ENCODE measurements at regions not wholly inside any gene's neighbourhood (a gene's known extent, or its start where the extent isn't known, plus 50 kb on each side); places are given as distances from the start of the nearest gene placed in this dataset.

DNA sequence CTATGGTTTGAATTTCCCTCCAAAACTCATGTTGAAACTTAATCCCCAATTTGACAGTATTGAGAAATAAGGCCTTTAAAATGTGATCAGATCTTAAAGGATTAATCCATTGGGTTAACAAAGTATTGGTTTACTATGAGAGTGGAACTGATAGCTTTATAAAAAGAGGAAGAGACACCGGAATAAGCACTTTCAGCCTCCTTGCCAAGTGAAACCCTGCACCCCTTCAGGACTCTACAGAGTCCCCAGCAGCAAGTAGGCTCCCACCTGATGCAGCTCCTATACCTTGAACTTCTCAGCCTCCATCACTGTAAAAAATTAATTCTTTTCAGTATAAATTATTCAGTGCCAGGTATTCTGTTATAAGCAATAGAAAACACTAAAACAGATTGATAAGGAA lies 348.3 kb downstream of the CGGBP1 start:
- no peak overlapping the region for H2BK120ac ChIP-seq (ENCODE audit: low read depth, low read length, poor library complexity, severe bottlenecking)
- H3K4me1 ChIP-seq (ENCODE audit: insufficient read depth, low read length): no peaks in the 10 kb centered on the region
- no peak overlapping the region for H2BK15ac ChIP-seq (ENCODE audit: low read depth, low read length)
- no peak overlapping the region for H3K9ac ChIP-seq (ENCODE audit: extremely low read depth, insufficient read length, low read length)
- H3K23ac ChIP-seq (ENCODE audit: insufficient read length, low read depth, low read length): no peak overlapping the region
- no peak overlapping the region for H3K14ac ChIP-seq (ENCODE audit: insufficient read depth, low read length)
- H2BK20ac ChIP-seq (ENCODE audit: low read depth, low read length, poor library complexity, severe bottlenecking): no peak overlapping the region
- no peaks in the 10 kb centered on the region for H3K9me3 ChIP-seq (ENCODE audit: control insufficient read depth, low read depth, low read length)
- H4K8ac ChIP-seq (replicated peaks; ENCODE audit: insufficient read length, low read depth, low read length): no peak overlapping the region
- peaks cover 18 to 21% of the 10 kb centered on the region in 2 experiments for H3K9me3 Mint-ChIP-seq
- H3K4me3 Mint-ChIP-seq: no peak overlapping the region
- H2BK5ac ChIP-seq (ENCODE audit: insufficient read length, low read length): no peak overlapping the region
- peaks cover 4 to 15% (median 12%) of the 10 kb centered on the region in 3 experiments for H3K36me3 Mint-ChIP-seq (ENCODE audit: insufficient read depth in 1 of 3, low read depth in 3 of 3)
- H3T11ph ChIP-seq (ENCODE audit: low read length): no peak overlapping the region
- H3K56ac ChIP-seq (ENCODE audit: insufficient read length, low read depth, low read length): no peak overlapping the region
- no peak overlapping the region for H3K4me2 ChIP-seq (ENCODE audit: insufficient read depth, insufficient read length, low read length)
- no peaks in the 10 kb centered on the region for H3K23me2 ChIP-seq (ENCODE audit: insufficient read length, low read depth, low read length, poor library complexity, severe bottlenecking)
- H2BK12ac ChIP-seq (ENCODE audit: insufficient read length, low read depth, low read length): no peak overlapping the region
- TF ChIP-seq, protein P1, sequence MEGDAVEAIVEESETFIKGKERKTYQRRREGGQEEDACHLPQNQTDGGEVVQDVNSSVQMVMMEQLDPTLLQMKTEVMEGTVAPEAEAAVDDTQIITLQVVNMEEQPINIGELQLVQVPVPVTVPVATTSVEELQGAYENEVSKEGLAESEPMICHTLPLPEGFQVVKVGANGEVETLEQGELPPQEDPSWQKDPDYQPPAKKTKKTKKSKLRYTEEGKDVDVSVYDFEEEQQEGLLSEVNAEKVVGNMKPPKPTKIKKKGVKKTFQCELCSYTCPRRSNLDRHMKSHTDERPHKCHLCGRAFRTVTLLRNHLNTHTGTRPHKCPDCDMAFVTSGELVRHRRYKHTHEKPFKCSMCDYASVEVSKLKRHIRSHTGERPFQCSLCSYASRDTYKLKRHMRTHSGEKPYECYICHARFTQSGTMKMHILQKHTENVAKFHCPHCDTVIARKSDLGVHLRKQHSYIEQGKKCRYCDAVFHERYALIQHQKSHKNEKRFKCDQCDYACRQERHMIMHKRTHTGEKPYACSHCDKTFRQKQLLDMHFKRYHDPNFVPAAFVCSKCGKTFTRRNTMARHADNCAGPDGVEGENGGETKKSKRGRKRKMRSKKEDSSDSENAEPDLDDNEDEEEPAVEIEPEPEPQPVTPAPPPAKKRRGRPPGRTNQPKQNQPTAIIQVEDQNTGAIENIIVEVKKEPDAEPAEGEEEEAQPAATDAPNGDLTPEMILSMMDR (conservative IDR thresholded peaks at IDR 0.05): no peak
- H3K79me1 ChIP-seq (ENCODE audit: insufficient read depth, low read depth, low read length, poor library complexity, severe bottlenecking): no peaks in the 10 kb centered on the region
- H3K27me3 Mint-ChIP-seq (ENCODE audit: low read depth): peaks cover 1% of the 10 kb centered on the region; the same call in 1 of the 2 replicates
- H4K20me1 ChIP-seq (ENCODE audit: control insufficient read depth, insufficient read depth, insufficient read length): no peaks in the 10 kb centered on the region
- no peak overlapping the region for H4K91ac ChIP-seq (ENCODE audit: insufficient read length, low read depth, low read length)
- no peak overlapping the region for H3K18ac ChIP-seq (ENCODE audit: insufficient read length, low read depth, low read length)
- no peaks in the 10 kb centered on the region for H3K27me3 ChIP-seq (ENCODE audit: insufficient read depth, low read length)
- H3K4me1 Mint-ChIP-seq: no peaks in the 10 kb centered on the region
- no peak overlapping the region for H3K27ac ChIP-seq (ENCODE audit: insufficient read length, low read depth, low read length)
- no peak overlapping the region for H3K27ac Mint-ChIP-seq
- no peak overlapping the region for H2AK5ac ChIP-seq (ENCODE audit: insufficient read length, low read length)
- WGBS (ENCODE audit: extremely low coverage, insufficient read length, low lambda C conversion rate): no CpG with 5 or more reads among the region's 1 CpG
- no peak overlapping the region for H4K5ac ChIP-seq (ENCODE audit: insufficient read length, low read depth, low read length)
- H2AFZ ChIP-seq (ENCODE audit: low read length): no peak overlapping the region
- H3K4ac ChIP-seq (ENCODE audit: low read depth, low read length): no peak overlapping the region
- no peak for DNase-seq
- no peaks in the 10 kb centered on the region for H3K79me2 ChIP-seq (ENCODE audit: insufficient read depth, low read length)

Measured in H9 (cell line).